Bone marrow (tissue), 2 donors: ENCODE measurements at regions not wholly inside any gene's neighbourhood (a gene's known extent, or its start where the extent isn't known, plus 50 kb on each side); places are given as distances from the start of the nearest gene placed in this dataset.

Source experiments
- DNase-seq, 2 donors: peaks; one replicate each; lab custom pipeline; 2025; lab: John Stamatoyannopoulos, UW

DNA sequence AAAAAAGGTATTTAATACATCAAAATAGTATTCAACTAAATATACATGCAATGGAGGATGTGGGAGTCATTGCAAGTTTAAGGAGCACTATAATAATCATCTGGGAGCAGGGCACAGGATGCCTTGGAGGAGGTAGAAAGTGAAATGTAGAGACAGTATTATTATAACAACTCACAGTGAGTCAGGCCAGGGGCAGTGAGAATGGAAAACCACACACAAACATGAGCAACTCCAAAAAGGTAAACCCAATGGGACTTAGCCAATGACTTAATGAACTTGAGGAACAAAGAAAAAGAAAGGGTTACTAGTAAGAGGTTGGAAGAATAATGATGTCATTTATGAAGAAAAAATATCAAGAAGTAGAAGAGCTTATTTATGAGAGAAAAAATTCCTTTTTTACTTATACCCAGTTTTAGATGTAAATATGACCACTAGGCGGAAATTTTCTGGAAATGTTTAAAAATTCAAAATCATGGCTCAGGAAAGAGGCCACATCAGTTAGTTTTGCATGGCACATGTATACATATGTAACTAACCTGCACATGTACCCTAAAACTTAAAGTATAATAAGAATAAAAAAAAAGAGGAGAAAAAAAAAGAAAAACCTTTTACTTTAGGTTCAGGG is 389.3 kb downstream of the SUCLA2 start:
- DNase-seq = no peak

- DNase-seq = no peak
Measured at GRCh38 chr13:47610687-47611086, 390.4 kb downstream of the SUCLA2 start.

GRCh38 chr13:47603365-47603764 is 397.7 kb downstream of the SUCLA2 start:
- no peak for DNase-seq

- no peak for DNase-seq
Measured at GRCh38 chr13:47598340-47598911, 402.6 kb downstream of the SUCLA2 start.

DNA sequence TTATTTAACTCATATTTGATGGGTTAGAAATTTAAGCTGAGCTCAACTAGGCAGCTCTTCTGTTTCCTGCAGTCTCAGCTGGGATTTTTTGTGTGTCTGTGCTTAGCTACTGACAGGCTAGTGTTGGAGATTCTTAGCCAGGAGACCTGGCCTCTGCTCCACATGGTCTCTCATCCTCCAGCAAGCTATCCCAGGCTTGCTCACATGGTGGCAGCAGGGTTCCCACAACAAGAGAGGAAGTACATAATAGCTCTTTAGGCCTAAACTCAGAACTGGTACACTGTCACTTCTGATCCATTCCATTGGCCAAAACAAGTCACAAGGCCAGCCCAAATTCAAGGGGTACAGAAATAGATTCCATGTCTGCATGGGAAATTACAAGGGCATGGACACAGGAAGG is 406.2 kb downstream of the SUCLA2 start:
- DNase-seq = no peak

GRCh38 chr13:47592256-47592655 is 408.8 kb downstream of the SUCLA2 start:
- no peak for DNase-seq

DNA sequence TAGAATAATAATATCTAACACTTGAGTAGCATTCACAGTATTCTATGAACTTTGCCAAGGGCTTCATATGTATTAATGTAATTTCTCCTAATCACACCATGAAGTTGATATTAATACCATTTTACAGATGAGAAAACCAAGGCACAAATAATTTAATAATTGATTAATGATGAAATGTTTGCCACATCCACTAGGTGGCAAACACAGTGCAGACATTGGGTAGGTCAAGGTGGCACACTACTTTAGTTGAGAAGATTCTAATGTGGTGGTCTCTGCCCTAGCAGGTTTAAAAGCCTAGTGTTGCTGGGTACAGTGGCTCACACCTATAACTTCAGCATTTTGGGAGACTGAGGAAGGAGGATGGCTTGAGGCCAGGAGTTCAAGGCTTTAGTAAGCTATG is 412.4 kb downstream of the SUCLA2 start:
- no peak for DNase-seq

DNA sequence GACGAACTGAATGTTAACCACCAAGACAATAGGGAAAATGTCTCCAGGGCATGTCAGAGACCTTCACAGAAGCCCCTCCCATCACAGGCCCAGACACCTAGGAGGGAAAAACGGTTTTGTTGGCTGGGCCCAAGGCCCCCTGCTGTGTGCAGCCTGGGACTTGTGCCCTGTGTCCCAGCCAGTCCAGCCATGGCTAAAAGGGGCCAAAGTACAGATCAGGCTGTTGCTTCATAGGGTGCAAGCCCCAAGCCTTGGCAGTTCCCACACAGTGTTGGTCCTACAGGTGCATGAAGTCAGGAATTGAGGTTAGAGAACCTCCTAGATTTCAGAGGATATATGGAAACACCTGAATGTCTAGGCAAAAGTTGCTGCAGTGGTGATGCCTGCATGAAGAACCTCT is 428.7 kb downstream of the SUCLA2 start:
- no peak for DNase-seq

DNA sequence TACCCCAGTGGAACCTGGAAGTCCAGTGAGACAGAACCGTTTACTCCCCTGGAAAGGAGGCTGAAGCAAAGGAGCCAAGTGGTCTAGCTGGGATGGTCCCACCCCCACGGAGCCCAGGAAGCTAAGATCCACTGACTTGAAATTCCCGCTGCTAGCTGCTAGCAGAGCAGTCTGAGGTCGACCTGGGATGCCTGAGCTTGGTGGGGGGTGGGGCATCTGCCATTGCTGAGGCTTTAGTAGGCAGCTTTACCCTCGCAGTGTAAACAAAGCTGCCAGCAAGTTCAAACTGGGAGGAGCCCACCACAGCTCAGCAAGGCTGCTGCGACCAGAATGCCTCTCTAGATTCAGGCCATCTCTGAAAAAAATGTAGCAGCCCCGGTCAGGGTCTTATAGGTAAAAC is 437.0 kb downstream of the SUCLA2 start:
- DNase-seq = no peak

GRCh38 chr13:47556703-47557102 is 444.4 kb downstream of the SUCLA2 start:
- DNase-seq = no peak

- DNase-seq = no peak
Measured at GRCh38 chr13:47555235-47555634, 445.8 kb downstream of the SUCLA2 start.

DNA sequence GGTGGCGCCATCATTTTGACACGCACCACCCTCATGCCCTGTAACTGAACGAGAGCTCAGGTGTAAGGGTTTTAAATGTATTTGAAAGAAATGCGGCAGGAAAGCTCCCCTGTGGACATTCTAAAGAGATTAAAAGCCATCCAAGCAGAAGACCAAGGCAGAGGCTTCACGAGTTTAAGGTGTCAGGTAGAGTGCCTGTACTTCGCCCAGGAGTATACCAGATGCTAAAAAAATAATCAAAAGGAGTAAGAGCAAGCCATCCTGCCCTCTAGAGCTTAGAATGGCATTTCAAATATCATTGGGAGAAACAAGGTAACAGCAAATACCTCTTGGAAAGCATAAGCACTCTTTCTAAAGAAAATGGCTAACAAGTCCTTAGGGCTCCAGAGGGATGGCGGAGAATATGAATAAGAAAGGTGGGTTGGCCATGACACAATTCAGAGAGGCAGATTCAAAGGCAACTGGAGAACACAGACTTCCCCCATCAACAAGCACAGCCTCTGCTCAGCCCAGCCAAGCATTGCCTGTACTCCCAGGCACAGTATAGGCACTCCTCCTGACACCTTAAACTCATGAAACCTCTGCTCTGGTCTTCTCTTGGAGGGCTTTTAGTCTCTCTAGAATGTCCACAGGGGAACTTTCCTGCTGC is 447.6 kb downstream of the SUCLA2 start:
- DNase-seq = no peak

GRCh38 chr13:47549219-47549752 is 451.8 kb downstream of the SUCLA2 start:
- DNase-seq = no peak

- DNase-seq = no peak
Measured at GRCh38 chr13:47548294-47548840, 452.7 kb downstream of the SUCLA2 start.

GRCh38 chr13:47546391-47547225 is 454.5 kb downstream of the SUCLA2 start:
- DNase-seq = no peak

GRCh38 chr13:47545201-47546024 is 455.7 kb downstream of the SUCLA2 start:
- DNase-seq = no peak

DNA sequence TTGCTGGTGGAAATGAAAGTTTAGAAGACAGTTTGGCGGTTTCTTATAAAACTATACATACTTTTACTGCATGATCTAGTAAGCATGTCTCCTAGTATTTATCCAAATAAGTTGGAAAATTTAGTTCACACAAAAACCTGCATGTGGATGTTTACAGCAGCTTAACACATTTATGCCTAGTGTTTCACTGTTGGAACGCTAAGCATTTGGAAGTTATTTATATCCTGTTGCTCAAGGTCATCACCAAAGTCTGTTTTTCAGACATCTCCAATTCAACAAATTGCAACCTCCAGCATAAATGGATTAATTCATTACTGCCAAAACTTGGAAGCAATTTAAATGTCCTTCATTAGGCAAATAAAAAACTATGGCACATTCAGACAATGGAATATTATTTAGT is 461.8 kb downstream of the SUCLA2 start:
- no peak for DNase-seq

DNA sequence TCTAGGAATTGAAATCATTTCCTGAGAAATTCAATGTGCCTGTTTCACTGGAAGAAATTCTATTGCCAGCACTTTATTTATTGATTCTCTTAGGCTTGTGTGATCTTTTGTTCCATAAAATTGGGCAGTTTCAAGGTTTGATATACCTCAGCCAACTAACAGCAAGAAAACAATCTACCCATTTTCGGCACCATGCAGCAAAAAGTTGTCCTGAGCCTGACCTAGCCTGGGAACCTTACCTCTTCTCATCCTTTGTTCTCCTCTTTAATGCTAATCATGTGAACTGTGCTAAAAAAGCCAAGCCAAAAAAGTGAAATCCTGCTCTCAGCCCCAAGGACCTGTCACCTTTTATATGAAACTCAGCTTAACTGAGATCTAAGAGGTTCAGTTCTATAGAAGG is 477.3 kb downstream of the SUCLA2 start:
- DNase-seq = no peak

DNA sequence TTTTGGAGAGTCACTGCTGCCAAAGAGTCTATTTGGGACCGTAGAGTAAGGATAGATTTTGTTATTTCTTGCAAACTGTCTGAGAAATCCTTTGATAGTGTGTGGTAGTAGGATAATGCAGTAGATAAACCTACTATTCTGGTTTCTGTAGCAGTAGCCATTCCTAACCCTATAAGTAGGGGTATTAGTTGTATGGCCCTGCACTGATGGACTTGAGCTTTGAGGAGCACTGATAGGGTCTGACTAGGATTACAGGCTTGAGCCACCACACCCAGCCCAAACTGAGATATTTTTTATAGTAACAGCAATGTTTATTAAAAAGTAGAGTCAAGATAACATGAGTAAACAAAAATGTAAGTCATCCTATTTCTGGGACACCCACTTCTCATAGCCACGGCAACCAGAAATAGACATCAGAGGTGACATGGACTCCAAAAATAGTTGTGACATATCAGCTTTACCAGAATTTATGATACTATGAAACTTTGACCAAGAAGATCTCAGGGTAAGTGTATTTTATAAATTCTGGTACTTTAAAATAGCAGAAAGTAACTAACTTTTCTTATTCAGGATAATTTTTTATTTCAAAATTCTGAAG is 479.1 kb downstream of the SUCLA2 start:
- no peak for DNase-seq

DNA sequence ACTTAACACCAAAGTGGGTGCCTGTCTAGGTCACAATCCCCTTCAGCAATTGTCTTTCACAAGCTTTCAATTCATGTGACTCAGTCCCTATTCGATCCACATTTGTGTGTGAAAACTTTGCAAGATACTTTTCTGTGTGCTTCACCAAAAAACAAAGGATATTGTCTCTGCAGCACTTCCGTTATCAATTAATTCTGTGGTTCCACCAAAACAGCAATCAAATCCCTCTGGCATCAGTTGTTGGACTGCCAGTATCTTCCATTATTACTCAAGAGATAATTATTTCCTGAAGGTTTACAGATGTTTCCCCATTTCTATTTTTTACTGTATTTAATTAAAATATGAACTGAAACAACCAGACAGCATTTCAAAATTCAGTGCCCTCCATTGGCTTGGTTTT is 481.4 kb downstream of the SUCLA2 start:
- DNase-seq = no peak

GRCh38 chr13:47518530-47518929 is 482.5 kb downstream of the SUCLA2 start:
- no peak for DNase-seq
